NT2/D1 (cell line): ENCODE measurements at regions not wholly inside any gene's neighbourhood (a gene's known extent, or its start where the extent isn't known, plus 50 kb on each side); places are given as distances from the start of the nearest gene placed in this dataset.

Experiments used
- SUZ12 ChIP-seq: IDR thresholded peaks from 2 replicates; pipeline ENCODE4 v1.6.1; 2011; ENCODE audit not compliant: insufficient read length, insufficient read depth; ENCODE audit errors: extremely low read depth
- YY1 ChIP-seq: IDR thresholded peaks from 2 replicates; pipeline ENCODE4 v1.6.1; 2011; ENCODE audit not compliant: insufficient read length, insufficient read depth
- ZNF274 ChIP-seq: IDR thresholded peaks from 2 replicates; pipeline ENCODE4 v1.6.1; 2011; ENCODE audit warnings: mild to moderate bottlenecking, low read depth, low read length

GRCh38 chr6:44679438-44680201 lies 292.1 kb downstream of the CDC5L start:
- TF ChIP-seq YY1 = no peak
- no peak for TF ChIP-seq SUZ12
- TF ChIP-seq ZNF274 = no peak
